HepG2 (cell line): ENCODE measurements at regions not wholly inside any gene's neighbourhood (a gene's known extent, or its start where the extent isn't known, plus 50 kb on each side); places are given as distances from the start of the nearest gene placed in this dataset.

Source experiments
- FOXK1 ChIP-seq: sonication (generic); formaldehyde crosslinking; IDR thresholded peaks from 2 replicates; pipeline ENCODE4 v1.4.0; 2020; ENCODE audit warnings: low read depth, missing genetic modification reagents, borderline replicate concordance
- MIER3 ChIP-seq: IDR thresholded peaks from 2 replicates; pipeline ENCODE4 v1.6.1; 2016; ENCODE audit warnings: missing compliant biosample characterization, borderline replicate concordance
- PAX8 ChIP-seq: sonication (generic); formaldehyde crosslinking; IDR thresholded peaks from 2 replicates; pipeline ENCODE4 v1.8.0; 2022; ENCODE audit warnings: mild to moderate bottlenecking, missing genetic modification reagents, borderline replicate concordance
- POLR2A ChIP-seq, 2 experiments: IDR thresholded peaks; 2 replicates each; pipeline ENCODE4 v1.6.1; 2011; ENCODE audit warnings: low read depth in 2 of 2, low read length in 2 of 2, mild to moderate bottlenecking in 1 of 2, moderate library complexity in 1 of 2; ENCODE audit not compliant: insufficient read depth in 1 of 2

DNA sequence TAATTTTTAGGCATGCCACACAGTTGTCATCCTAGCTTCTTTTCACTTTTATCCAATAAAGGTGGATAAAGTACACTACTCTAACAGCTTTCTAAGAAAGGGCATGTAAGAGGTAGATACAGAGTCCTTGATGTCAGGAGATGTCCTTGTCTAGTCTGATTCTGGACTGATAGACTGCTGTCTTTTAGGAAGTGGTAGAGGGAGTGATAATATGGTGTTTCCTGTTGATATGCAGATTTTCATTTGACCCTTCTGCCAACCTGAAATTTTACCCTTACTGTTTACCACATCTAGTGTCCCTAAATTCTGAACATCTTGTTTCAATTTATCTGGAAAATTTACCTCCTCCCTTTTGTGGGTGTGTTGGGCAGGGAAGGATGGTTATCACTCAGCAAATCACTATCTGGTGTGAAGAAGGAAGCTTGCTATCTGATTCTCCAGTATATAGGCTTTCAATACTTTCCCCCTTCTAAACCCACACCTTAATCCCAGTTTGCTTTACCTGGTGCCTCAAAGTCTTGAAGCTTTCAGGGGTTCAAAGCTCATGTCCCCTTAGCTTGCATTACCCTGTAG lies 354.9 kb upstream of the SNX7 start:
- no peak for TF ChIP-seq MIER3 (CRISPR knock-in tag)
- TF ChIP-seq PAX8 (CRISPR knock-in tag) = no peak
- no peak for TF ChIP-seq POLR2A (IDR thresholded peaks at IDR 0.05; ENCODE audit: insufficient read depth in 1 of 2, low read depth in 2 of 2, low read length in 2 of 2)
- no peak for TF ChIP-seq FOXK1
